GM12892 (cell line): ENCODE measurements at regions not wholly inside any gene's neighbourhood (a gene's known extent, or its start where the extent isn't known, plus 50 kb on each side); places are given as distances from the start of the nearest gene placed in this dataset.

Source experiments
- POLR2A ChIP-seq: IDR thresholded peaks from 2 replicates; pipeline ENCODE4 v1.6.1; 2011; ENCODE audit warnings: low read depth, low read length, control low read depth
- TAF1 ChIP-seq: IDR thresholded peaks from 2 replicates; pipeline ENCODE4 v1.6.1; 2011; ENCODE audit warnings: low read depth, mild to moderate bottlenecking, control low read depth, low read length, borderline replicate concordance

DNA sequence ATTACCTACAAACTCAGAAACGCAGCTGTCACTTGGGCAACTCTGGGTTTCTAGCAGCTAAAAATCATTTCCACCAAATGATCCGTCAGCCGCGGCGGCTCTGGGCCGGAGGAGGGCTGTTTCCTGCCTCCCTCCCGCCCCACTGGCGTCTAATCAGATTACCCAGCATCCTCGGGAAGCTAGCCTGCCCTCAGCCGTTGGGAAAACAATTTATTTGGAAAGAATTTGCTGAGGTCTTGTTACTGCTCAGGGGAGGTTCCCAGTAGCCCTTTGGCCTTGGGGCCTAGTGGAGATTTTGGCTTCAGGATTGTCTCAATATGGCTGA, 65.0 kb upstream of the ADGRA1 start:
- TF ChIP-seq POLR2A: no peak
- no peak for TF ChIP-seq TAF1
